ENCODE measurements at regions not wholly inside any gene's neighbourhood (a gene's known extent, or its start where the extent isn't known, plus 50 kb on each side); places are given as distances from the start of the nearest gene placed in this dataset.
"Not testable (repeated sequence)": the region's sequence is repeated elsewhere in the genome, so short reads cannot be mapped to it uniquely, and the experiment has no call there.

DNA sequence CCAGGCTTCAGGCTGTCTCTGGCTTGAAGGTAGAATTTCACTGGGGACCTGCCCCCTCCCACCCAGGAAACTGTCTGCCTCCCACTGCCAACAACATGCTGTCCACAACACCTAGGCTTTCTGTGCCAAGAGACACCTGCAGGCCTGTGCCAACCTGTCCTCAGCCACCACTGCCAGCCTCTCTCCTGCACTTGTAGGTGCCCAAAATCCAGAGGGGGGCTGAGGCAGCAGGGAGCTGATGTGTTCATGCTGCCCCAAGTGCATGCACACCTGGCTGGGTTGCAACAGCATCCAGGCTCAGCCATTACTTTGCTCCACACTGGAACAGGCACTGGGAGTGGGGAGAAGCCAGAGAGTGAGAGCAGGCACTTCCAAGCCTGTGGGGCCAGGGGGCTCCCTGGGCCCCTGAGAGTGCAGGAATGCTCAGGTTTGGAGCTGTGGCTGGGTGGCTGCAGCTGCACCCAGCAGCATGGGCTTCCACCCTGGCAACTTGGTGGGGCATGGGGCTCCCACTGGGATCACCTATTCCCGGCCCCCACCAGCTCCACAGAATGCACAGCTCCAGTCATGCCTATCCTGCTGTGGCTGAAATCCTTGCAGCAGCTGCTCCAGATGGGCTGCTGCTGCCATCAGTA, 218.1 kb upstream of the OBI1 start:
- Mint-ChIP-seq H3K4me3 (no peak overlapping the region), H3K27me3 (no peaks in the 10 kb centered on the region), H3K27ac (no peak overlapping the region), H3K9me3 (no peaks in the 10 kb centered on the region), H3K4me1 (no peaks in the 10 kb centered on the region), H3K36me3 (ENCODE audit: low read depth) (no peaks in the 10 kb centered on the region)
- intact Hi-C loops (cut with micrococcal nuclease), result no loop called here
- no peak for DNase-seq

DNA sequence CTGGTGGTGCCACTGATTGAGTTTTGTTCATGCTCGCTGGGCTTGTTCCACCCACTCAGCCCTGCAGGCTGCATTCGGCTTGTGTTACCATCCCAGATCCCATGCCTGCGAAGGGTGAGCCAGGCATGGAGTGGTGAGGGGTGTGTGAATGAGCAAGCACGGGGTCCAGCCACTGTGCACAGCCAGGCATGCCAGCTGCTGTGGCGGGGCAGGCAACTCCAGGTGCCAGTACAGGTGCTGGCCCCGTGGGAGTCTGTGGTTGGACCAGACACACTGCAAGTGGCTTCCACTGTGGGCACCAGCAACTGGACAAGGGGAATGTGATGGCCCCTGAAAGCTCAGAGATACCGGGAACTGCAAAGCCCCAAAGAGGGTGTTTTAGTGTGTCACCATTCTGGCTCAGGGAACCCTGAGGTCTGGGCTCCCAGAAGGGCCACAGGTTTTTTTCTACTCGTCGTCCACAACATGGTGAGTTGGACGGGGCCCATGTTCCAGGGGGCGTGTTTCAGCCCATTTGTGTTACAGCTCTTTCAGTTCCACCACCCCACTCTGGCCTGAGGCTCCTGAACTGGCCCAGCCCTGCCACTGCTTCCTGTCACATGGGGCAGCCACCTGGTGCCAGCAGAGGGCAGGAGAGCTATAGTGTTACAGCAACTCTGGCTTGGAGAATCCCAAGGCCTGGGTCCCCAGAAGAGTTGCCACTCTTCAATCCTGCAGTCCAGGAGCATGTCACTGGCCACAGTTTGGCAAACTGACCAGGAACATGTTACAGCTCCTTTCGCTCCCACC, 217.0 kb upstream of the OBI1 start:
- no peak for DNase-seq
- Mint-ChIP-seq H3K4me1 (no peaks in the 10 kb centered on the region), H3K27ac (no peak overlapping the region), H3K27me3 (no peaks in the 10 kb centered on the region), H3K36me3 (ENCODE audit: low read depth) (no peaks in the 10 kb centered on the region), H3K4me3 (no peak overlapping the region), H3K9me3 (no peaks in the 10 kb centered on the region)
- intact Hi-C loops (cut with micrococcal nuclease), result no loop called here

DNA sequence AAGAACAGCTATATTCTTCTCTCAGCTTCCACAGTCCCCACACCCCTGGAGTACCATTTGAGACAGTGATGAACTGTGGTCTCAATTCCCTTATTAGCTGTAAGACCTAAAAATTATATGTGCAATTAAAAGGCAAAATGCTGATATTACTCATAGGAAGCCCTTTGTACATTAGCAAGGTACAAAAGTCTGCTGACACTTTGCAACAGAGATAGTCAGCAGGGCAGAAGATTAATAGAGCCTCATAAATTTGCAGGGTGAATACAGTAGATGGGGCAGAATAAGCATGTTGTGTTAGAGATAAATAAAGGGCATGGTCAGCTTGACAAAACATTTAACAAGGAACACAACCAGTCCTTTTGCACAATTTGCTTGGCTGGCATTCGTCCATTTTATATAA, 210.0 kb upstream of the OBI1 start:
- no peaks in the 10 kb centered on the region for H3K4me1 Mint-ChIP-seq
- no peak overlapping the region for H3K27ac Mint-ChIP-seq

GRCh38 chr13:78867655-78868054, 208.7 kb upstream of the OBI1 start:
- Mint-ChIP-seq H3K27ac (no peak overlapping the region), H3K4me3 (no peak overlapping the region), H3K4me1 (no peaks in the 10 kb centered on the region), H3K36me3 (ENCODE audit: low read depth) (no peaks in the 10 kb centered on the region), H3K27me3 (no peaks in the 10 kb centered on the region), H3K9me3 (no peaks in the 10 kb centered on the region)
- no peak for DNase-seq
- intact Hi-C loops (cut with micrococcal nuclease), result no loop called here

More for the DNA sequence above, 210.0 kb upstream of the OBI1 start:
- Mint-ChIP-seq H3K36me3 (ENCODE audit: low read depth) (no peaks in the 10 kb centered on the region), H3K9me3 (no peaks in the 10 kb centered on the region), H3K4me3 (no peak overlapping the region), H3K27me3 (no peaks in the 10 kb centered on the region)
- DNase-seq, result no peak
- intact Hi-C loops (cut with micrococcal nuclease), result no loop called here

- H3K4me1 Mint-ChIP-seq; H3K9me3 Mint-ChIP-seq; H3K36me3 Mint-ChIP-seq (ENCODE audit: low read depth); H3K27me3 Mint-ChIP-seq; intact Hi-C loops (cut with micrococcal nuclease); DNase-seq; H3K27ac Mint-ChIP-seq; H3K4me3 Mint-ChIP-seq: not testable (repeated sequence)
These were observed 207.1 kb upstream of the OBI1 start for GRCh38 chr13:78866076-78866475.

GRCh38 chr13:78862446-78862845, 203.5 kb upstream of the OBI1 start:
- H3K27me3 Mint-ChIP-seq, result no peaks in the 10 kb centered on the region
- intact Hi-C loops (cut with micrococcal nuclease), result no loop called here
- no peaks in the 10 kb centered on the region for H3K4me1 Mint-ChIP-seq
- no peak for DNase-seq
- no peaks in the 10 kb centered on the region for H3K36me3 Mint-ChIP-seq (ENCODE audit: low read depth)
- H3K27ac Mint-ChIP-seq, result no peak overlapping the region
- H3K9me3 Mint-ChIP-seq, result no peaks in the 10 kb centered on the region
- no peak overlapping the region for H3K4me3 Mint-ChIP-seq

GRCh38 chr13:78852709-78853108, 193.8 kb upstream of the OBI1 start:
- Mint-ChIP-seq H3K4me1 (no peaks in the 10 kb centered on the region), H3K27ac (no peak overlapping the region), H3K27me3 (no peaks in the 10 kb centered on the region), H3K36me3 (ENCODE audit: low read depth) (no peaks in the 10 kb centered on the region), H3K9me3 (peaks cover 4% of the 10 kb centered on the region), H3K4me3 (no peak overlapping the region)
- intact Hi-C loops (cut with micrococcal nuclease), result no loop called here
- DNase-seq, result no peak

DNA sequence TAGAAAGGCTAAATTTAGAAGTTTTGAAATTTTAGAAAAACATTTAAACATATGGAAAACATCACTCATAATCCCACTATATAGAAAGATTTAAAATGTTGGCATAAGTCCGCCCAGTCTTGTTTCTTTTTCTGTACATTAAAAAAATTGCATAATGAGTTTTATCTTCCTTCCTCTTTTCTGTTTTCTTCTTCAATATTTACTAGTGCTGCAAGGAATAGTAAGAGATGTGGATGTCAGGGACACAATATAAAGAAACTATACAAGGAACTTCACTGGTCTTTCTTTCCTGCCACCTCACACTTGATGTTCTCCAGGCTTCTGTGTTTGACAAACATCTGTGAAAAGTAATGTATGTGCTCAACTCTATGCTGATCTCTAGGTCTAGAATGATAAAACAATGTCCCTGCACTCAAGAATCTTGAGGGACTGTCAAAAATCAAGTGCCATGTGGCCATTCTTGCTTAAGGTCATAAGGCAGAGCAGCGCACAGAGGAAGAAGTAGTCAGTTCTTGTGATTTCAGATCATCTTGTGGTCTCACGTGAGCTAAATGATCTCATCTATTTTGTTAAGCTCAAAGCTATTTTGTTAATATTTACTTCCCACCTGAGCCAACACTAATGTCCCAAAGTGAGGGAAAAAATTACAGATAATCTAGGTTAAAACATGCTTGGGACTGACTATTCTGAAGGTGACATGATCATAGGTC, 186.9 kb upstream of the OBI1 start:
- no peaks in the 10 kb centered on the region for H3K27me3 Mint-ChIP-seq
- H3K9me3 Mint-ChIP-seq, result no peaks in the 10 kb centered on the region
- H3K4me1 Mint-ChIP-seq, result no peaks in the 10 kb centered on the region
- no peak for DNase-seq
- no peak overlapping the region for H3K27ac Mint-ChIP-seq
- H3K4me3 Mint-ChIP-seq, result no peak overlapping the region
- no peaks in the 10 kb centered on the region for H3K36me3 Mint-ChIP-seq (ENCODE audit: low read depth)
- intact Hi-C loops (cut with micrococcal nuclease), result no loop called here

DNA sequence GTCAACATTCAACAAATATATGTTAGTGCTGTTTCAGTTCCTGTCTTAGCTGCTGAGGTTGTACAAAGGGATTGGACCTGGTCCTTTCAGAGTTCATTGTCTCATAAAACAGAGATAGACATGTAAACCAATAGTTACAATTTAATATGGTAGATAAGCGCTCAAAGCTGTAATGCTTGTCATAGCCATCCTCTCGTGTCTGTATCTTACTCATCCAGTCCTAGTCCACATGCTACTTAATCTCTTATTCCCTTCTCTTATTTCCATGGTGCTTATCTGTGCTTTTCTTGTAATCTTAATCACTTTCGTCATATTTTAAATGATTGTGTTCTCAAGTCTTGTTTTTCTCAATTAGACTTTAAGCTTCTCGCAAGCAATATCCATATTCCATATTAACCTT, 185.2 kb upstream of the OBI1 start:
- intact Hi-C loops (cut with micrococcal nuclease), result no loop called here
- DNase-seq, result no peak
- H3K4me1 Mint-ChIP-seq, result no peaks in the 10 kb centered on the region
- no peak overlapping the region for H3K4me3 Mint-ChIP-seq
- H3K36me3 Mint-ChIP-seq (ENCODE audit: low read depth), result no peaks in the 10 kb centered on the region
- H3K27me3 Mint-ChIP-seq, result no peaks in the 10 kb centered on the region
- no peaks in the 10 kb centered on the region for H3K9me3 Mint-ChIP-seq
- H3K27ac Mint-ChIP-seq, result no peak overlapping the region

DNA sequence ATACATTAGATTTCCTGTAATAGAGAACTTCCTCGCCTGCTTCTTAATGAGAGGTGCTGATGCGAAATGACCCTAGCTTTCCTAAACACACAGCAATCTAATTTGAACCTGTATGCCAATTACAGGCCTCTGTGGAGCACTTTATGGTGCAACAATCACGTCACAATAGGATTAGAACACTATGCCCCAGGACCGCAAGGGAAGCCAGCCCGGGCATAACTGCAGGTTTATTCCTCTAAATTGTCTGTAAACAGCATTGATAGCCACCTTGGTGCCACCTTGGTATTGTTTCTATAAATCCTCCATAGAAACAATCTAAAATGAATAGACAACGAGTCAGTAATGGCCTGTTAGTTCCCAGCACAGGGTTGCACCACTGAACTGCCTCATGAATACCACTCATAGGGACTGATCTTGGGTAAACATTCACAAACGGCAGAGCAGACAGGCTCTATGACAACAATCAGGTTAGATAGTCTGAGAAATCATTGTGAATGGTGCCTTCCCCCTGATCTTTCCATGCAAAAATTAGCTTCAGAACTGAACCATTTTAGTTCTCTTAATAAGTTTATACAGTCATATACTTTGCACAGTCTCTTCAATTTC, 182.5 kb upstream of the OBI1 start:
- intact Hi-C loops (cut with micrococcal nuclease), result no loop called here
- H3K4me1 Mint-ChIP-seq, result no peaks in the 10 kb centered on the region
- no peaks in the 10 kb centered on the region for H3K36me3 Mint-ChIP-seq (ENCODE audit: low read depth)
- DNase-seq, result no peak
- H3K9me3 Mint-ChIP-seq, result no peaks in the 10 kb centered on the region
- no peak overlapping the region for H3K4me3 Mint-ChIP-seq
- H3K27ac Mint-ChIP-seq, result no peak overlapping the region
- no peaks in the 10 kb centered on the region for H3K27me3 Mint-ChIP-seq

GRCh38 chr13:78836238-78836784, 177.4 kb upstream of the OBI1 start:
- H3K27ac Mint-ChIP-seq, result no peak overlapping the region
- H3K36me3 Mint-ChIP-seq (ENCODE audit: low read depth), result no peaks in the 10 kb centered on the region
- H3K9me3 Mint-ChIP-seq, result no peaks in the 10 kb centered on the region
- H3K4me3 Mint-ChIP-seq, result no peak overlapping the region
- peaks cover 1% of the 10 kb centered on the region for H3K27me3 Mint-ChIP-seq
- DNase-seq, result no peak
- H3K4me1 Mint-ChIP-seq, result no peaks in the 10 kb centered on the region
- intact Hi-C loops (cut with micrococcal nuclease), result no loop called here

- no peaks in the 10 kb centered on the region for H3K36me3 Mint-ChIP-seq (ENCODE audit: low read depth)
- H3K4me3 Mint-ChIP-seq, result no peak overlapping the region
- H3K27ac Mint-ChIP-seq, result no peak overlapping the region
- H3K9me3 Mint-ChIP-seq, result no peaks in the 10 kb centered on the region
- DNase-seq, result no peak
- H3K27me3 Mint-ChIP-seq, result peaks cover 3% of the 10 kb centered on the region
- H3K4me1 Mint-ChIP-seq, result no peaks in the 10 kb centered on the region
- intact Hi-C loops (cut with micrococcal nuclease), result no loop called here
These were observed 173.5 kb upstream of the OBI1 start for GRCh38 chr13:78832461-78832860.

DNA sequence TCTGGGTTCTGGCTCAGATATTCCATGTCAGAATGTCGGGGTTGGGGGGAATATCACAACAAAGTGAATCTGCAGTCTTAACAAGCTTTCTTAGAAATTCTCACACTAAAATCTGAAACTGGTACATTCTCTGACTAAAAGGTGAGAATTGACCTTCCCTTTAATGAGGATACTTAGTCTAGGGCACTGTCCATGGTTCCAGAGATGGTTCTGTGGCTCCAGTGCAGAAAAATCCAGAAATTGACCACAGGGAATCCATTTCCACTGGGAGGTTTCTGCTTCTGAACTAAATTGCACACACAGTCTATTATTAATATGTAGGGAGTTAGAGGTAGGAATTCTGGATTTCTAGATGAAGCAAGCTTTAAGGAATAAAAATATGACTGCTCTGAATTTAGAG, 171.6 kb upstream of the OBI1 start:
- Mint-ChIP-seq H3K4me1 (no peaks in the 10 kb centered on the region), H3K9me3 (no peaks in the 10 kb centered on the region), H3K36me3 (ENCODE audit: low read depth) (no peaks in the 10 kb centered on the region), H3K4me3 (no peak overlapping the region), H3K27ac (no peak overlapping the region), H3K27me3 (peaks cover 3% of the 10 kb centered on the region)
- DNase-seq, result no peak
- intact Hi-C loops (cut with micrococcal nuclease), result no loop called here

DNA sequence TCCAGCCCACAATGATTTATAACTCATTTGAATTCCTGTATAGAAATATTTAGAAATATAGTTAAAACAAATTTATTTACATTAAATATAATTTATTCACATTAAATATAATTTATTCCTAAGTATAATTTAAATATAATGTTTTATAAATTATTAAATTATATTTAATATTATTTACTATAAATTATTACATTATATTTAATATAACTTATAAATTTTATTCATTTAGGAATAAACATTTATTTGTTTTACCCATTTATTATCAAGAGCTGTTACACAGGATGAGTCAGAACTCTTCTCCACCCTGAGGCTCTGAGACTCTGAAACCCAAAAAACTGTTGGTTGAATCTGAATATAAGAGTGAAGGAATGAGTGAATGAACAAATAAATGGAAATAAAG, 170.9 kb upstream of the OBI1 start:
- Mint-ChIP-seq H3K9me3 (no peaks in the 10 kb centered on the region), H3K4me1 (no peaks in the 10 kb centered on the region), H3K4me3 (no peak overlapping the region), H3K27me3 (peaks cover 3% of the 10 kb centered on the region), H3K36me3 (ENCODE audit: low read depth) (no peaks in the 10 kb centered on the region), H3K27ac (no peak overlapping the region)
- DNase-seq, result no peak
- intact Hi-C loops (cut with micrococcal nuclease), result no loop called here

Data from activated CD4-positive, alpha-beta T cell treated with anti-CD3 and anti-CD28 coated beads, Interleukin-2, amount 10 ng/mL, durations not matched to agents 24 days and 14 days (primary cell).